ENCODE measurements at regions not wholly inside any gene's neighbourhood (a gene's known extent, or its start where the extent isn't known, plus 50 kb on each side); places are given as distances from the start of the nearest gene placed in this dataset.
"Not testable (repeated sequence)": the region's sequence is repeated elsewhere in the genome, so short reads cannot be mapped to it uniquely, and the experiment has no call there.

GRCh38 chr11:87456499-87456898, 418.8 kb downstream of the TMEM135 start:
- DNase-seq: no peak

- DNase-seq: no peak
Observed at GRCh38 chr11:87455180-87455579, 417.4 kb downstream of the TMEM135 start.

GRCh38 chr11:87454241-87454640, 416.5 kb downstream of the TMEM135 start:
- no peak for DNase-seq

- DNase-seq: no peak
Observed at GRCh38 chr11:87453531-87454089, 415.9 kb downstream of the TMEM135 start.

- DNase-seq: not testable (repeated sequence)
Observed at GRCh38 chr11:87452025-87452424, 414.3 kb downstream of the TMEM135 start.

- DNase-seq: no peak
Observed at GRCh38 chr11:87451395-87451794, 413.7 kb downstream of the TMEM135 start.

GRCh38 chr11:87447606-87448005, 409.9 kb downstream of the TMEM135 start:
- DNase-seq: no peak

GRCh38 chr11:87444993-87445392, 407.3 kb downstream of the TMEM135 start:
- DNase-seq: no peak

GRCh38 chr11:87443707-87444106, 406.0 kb downstream of the TMEM135 start:
- DNase-seq: no peak

GRCh38 chr11:87440076-87440770, 402.5 kb downstream of the TMEM135 start:
- DNase-seq: no peak

GRCh38 chr11:87438416-87438815, 400.7 kb downstream of the TMEM135 start:
- no peak for DNase-seq

GRCh38 chr11:87437844-87438223, 400.1 kb downstream of the TMEM135 start:
- no peak for DNase-seq

- no peak for DNase-seq
Observed at GRCh38 chr11:87437133-87437843, 399.6 kb downstream of the TMEM135 start.

GRCh38 chr11:87432022-87432421, 394.3 kb downstream of the TMEM135 start:
- DNase-seq: no peak

GRCh38 chr11:87431392-87431791, 393.7 kb downstream of the TMEM135 start:
- no peak for DNase-seq

GRCh38 chr11:87430821-87431220, 393.1 kb downstream of the TMEM135 start:
- DNase-seq: no peak

GRCh38 chr11:87429996-87430395, 392.3 kb downstream of the TMEM135 start:
- no peak for DNase-seq

- DNase-seq: no peak
Observed at GRCh38 chr11:87428266-87428665, 390.5 kb downstream of the TMEM135 start.

- no peak for DNase-seq
Observed at GRCh38 chr11:87425943-87426342, 388.2 kb downstream of the TMEM135 start.

GRCh38 chr11:87425391-87425790, 387.7 kb downstream of the TMEM135 start:
- DNase-seq: no peak

GRCh38 chr11:87423161-87423560, 385.4 kb downstream of the TMEM135 start:
- DNase-seq: no peak

- no peak for DNase-seq
Observed at GRCh38 chr11:87422566-87422965, 384.8 kb downstream of the TMEM135 start.

GRCh38 chr11:87421422-87421821, 383.7 kb downstream of the TMEM135 start:
- DNase-seq: peak; percentile 34

- DNase-seq: no peak
Observed at GRCh38 chr11:87417951-87418350, 380.2 kb downstream of the TMEM135 start.

Measured in CD4-positive, alpha-beta T cell treated with Interleukin-6 for 4 hours (primary cell).